ENCODE measurements at regions not wholly inside any gene's neighbourhood (a gene's known extent, or its start where the extent isn't known, plus 50 kb on each side); places are given as distances from the start of the nearest gene placed in this dataset.

DNA sequence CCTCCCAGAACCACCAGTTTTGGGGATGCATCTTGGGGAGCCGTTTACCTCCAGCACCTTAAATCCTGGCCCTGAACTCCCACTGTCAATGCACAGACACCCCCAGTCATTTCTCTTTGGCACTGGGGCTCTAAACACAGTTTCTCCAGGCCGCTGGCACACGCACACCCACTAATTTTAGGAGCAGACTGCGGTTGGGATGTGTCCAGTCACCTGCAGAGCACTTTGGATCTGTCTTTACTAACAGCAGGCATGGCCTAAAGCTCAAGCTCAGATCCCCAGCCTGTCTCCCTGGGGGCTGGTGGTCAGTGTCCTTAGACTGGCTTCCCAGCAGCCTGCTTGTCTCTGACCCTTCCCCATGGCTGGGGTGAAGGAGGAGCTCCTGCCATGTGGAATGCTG, 49.9 kb downstream of the SYNE3 start:
- no peak for DNase-seq

DNA sequence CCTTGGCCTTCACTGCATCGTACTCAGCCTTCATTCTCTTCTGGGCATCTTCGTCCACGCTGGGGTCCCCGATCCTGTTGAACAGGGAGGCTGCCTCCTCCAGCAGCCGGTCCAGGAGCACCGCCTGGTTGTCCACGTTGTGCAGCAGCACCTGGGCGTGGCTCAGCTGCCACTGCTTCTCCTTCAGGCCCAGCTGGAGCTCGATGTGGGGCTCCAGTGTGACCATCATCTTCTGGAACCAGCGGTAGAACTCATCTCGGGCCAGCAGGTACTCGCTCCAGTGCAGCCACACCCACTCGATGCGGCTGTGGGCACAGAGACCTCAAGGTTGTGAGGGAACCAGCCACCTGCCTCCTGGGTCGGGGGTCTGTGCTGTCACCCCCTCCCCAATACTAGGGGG, 50.5 kb downstream of the SYNE3 start:
- DNase-seq, result no peak

GRCh38 chr14:95465358-95465757, 51.1 kb downstream of the SYNE3 start:
- DNase-seq, result no peak

DNA sequence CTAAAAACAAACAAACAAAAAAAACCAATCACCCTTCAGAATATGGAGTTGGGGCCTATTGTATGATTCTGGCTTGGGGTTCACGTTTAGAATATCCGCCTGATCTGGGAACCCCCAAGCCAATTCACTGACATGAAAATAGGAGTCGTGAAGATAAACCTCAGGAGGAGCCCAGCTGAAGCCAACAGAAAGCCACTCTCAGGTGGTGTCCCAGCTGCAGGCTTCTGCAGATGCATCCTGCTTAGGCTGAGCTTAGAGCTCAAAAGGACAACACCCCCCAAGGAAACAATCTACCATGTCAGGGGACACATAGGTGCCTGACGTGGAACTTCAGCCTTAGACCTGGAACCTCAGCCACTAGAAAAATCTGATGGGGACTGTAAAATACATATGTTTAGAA, 51.9 kb downstream of the SYNE3 start:
- DNase-seq, result no peak

- DNase-seq, result no peak
These were observed 52.3 kb downstream of the SYNE3 start for GRCh38 chr14:95464103-95464502.

DNA sequence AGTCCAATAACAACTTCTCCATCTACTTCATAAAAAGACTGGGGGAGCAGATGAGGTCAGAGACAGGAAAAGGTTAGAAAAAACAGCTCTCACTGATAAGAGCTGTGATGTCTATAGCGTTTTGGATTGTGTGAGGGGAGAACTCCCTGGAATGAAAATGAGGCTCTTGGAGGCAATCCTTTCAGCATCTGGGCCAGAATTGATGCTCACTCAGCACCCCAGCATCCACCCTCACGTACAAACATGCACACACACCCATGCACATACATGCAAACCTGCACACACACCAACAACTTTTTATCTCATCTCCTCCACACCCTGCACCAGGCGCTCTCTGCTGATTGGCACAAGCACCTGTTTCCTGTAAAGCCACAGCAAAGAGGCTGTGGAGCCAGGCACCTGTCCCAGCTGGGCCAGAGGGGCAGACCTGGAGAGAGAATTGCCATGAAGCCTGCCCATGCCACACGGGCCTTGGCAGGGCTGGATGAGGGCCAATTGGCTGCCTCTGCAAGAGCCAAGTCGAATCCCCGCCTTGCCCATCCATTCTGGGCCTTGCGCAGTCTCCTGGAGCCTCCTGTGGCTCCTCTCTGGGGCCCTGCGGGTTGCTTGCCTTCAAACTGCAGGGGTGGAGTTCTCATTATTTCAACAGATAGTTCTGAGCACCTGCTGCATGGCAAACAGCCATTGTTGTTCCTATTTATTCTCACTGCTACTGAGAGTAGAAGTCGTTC, 53.1 kb downstream of the SYNE3 start:
- DNase-seq, result peak; percentile 35

- DNase-seq, result no peak
These were observed 54.0 kb downstream of the SYNE3 start for GRCh38 chr14:95462491-95462890.

- DNase-seq, result no peak
These were observed 55.6 kb downstream of the SYNE3 start for GRCh38 chr14:95460647-95461478.

DNA sequence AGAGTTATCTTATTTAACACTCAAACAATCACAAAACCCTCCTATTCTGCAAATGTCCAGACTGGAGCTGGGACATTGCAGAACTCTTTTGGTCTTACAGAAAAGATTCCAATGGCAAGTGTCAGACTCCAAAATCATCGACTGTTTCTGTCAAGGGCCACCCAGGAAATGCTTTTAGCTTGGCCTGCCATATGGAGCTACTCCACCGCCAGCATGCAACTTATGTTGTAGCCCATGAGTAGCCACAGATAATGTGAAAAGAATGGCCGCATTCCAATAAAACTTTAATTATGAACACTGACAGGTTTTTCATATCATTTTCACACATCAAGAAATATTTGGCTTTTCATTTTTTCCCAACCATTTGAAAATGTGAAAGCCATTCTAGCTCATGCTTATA, 57.5 kb downstream of the SYNE3 start:
- DNase-seq, result no peak

- no peak for DNase-seq
These were observed 58.0 kb downstream of the SYNE3 start for GRCh38 chr14:95458459-95458858.

DNA sequence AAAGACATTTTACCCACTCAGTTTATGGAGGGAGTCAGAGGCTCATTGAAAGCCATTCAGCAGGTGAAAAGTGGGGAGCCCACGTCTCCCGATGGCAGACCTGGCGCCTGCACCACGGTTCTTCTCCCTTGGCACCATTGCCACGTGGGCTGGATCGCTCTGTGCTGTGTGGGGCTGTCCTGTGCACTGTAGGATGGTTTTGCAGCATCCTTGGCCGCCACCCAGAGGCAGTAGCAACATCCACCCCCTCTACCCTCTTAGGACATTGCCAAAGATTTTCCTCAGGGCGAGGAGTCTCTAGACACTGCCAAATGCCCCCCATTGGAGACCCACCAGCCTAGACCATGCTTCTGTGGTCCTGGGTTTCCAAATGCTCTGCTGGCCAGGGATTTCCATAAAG, 60.2 kb downstream of the SYNE3 start:
- no peak for DNase-seq

DNA sequence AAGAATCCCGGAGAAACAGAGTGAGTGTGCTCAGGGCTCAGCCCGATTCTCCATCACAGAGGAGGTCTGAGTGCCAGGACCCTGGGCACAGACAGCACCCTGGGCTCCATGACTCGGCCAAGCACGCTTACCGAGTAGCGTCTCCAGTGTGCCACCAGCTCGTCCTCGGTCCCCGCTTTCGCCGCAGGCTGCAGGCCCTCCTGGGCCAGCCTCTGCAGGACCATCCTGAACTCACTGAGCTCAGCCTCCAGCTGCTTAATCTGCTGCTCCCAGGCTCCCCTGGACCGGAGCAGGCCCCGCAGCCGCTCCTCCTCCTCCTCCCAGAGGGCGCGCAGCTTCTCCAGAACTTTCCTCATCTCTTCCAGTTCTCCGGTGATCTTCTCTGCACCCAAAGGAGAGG, 61.2 kb downstream of the SYNE3 start:
- DNase-seq, result no peak

GRCh38 chr14:95453713-95453980, 62.8 kb downstream of the SYNE3 start:
- DNase-seq, result no peak

GRCh38 chr14:95452893-95453712, 63.3 kb downstream of the SYNE3 start:
- no peak for DNase-seq

- DNase-seq, result no peak
These were observed 64.1 kb downstream of the SYNE3 start for GRCh38 chr14:95452176-95452892.

GRCh38 chr14:95449131-95449530, 67.3 kb downstream of the SYNE3 start:
- no peak for DNase-seq

DNA sequence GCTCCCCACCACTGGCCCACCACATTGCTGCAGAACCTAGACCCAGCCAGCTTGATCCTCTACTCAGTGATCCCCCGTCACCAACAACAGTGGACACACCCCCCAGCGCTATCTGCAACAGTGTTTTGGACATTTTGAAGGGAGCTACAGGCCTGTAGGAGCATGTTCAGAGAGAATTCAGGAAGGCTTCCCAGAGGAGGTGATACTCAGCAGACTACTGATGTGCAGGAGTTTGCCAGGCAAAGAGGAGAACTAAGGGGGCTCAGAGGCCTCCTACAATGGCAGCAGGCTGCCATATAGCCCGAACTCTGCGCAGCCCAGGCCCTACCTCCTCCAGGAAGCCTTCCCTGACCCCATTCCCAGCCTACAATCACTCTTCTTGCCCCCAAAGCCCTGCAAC, 70.0 kb downstream of the SYNE3 start:
- no peak for DNase-seq

DNA sequence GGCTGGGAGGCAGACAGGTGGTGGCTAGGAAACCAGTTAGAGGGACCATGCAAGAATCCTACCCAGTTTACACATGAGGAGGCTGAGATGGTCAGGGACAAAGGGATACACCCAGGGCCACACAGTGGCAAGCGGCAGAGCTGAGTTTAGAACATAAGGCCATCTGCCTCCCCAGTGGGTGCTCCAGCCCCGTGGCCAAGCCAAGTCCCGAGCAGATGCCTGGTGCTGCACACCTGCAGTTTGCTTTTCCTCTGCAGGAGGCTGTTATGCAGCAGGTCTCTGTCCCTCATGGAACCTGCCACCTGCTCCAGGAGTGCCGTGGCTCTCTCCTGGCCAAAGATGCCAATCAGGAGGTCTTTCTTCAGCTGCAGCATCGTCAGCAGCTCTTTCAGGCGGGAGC, 70.8 kb downstream of the SYNE3 start:
- DNase-seq, result no peak

DNA sequence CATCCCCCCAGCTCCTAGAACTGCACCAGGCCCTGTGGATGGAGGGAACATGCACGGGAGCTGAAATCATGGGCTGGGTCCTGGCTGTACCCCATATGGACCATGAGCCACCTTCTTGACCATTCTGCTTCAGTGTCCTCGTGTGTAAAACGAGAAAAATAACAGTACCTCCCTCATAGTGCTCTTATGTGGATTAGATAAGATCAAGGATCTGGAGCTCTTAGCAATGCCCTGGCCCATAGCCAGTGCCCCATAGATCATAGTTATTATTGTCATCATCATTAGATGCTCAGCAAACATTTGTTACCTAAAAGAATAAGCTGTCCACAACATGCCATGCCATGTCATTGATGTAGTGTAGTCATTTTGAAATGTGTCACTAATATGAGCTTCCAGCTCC, 71.3 kb downstream of the SYNE3 start:
- no peak for DNase-seq

DNA sequence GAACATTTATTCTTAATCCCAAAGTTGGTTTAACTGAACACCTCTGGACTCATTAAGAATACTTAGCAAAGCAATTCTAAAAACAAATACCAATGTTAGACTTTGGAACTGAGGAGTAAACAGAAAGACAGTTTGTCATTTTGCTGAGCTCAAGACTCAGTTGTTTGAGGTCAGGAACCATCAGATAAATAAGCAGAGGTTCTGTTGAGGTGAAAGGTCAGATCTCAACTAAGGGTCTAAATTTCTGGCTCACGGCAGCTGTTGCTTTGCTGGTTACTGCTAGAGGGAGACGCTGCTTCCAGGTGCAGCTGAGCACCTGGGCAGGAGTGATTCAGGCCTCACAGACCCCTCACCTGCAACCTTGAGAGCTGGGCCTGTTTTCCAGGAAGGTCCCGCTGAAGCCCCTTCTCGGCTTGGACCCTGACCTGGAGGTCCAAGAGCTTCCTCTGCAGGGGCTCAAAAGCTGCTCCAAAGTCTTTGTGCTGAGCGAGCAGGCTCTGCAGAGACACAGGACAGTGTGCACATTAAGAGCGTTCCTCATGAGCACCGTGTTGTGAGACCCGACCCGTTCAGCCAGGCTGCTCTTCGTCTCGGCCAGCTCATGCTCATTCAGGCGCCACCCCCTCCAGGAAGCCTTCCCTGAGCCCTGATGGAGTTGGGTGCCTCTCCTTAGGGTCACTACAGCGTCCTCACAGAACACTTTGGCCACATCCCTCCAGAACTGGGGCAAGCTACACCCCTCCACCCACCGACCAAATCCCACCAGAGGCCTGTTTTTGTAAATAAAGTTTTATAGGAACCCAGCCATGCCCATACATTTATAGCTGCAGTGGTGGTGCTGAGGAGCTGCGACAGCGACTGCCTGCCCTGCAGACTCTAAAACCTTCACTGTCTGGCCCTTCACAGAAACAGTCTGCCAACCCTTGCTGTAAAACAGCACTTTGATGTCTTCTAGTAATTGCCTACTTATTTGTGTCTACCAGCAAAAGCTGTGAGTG, 72.0 kb downstream of the SYNE3 start:
- no peak for DNase-seq

DNA sequence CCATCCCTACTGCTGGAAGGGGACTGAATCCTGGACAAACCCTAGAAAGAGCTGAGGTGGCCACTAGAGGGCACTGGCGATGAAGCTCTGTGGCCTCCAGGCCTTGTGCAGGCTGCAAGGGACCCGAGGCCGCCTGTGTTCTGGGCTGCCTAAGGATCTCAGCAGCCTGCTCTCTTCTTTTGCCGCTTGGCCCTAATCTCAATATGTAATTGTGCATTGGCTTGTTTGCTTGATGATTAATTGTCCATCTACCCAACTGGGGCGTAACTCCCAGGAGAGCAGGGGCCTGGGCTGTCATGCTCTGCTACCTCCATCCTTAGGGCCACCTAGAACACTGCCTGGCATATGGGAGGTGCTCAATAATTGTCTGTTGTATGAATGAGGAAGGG, 73.8 kb downstream of the SYNE3 start:
- DNase-seq, result peak; percentile 65

Measured in effector CD4-positive, alpha-beta T cell (primary cell).